ENCODE measurements at regions not wholly inside any gene's neighbourhood (a gene's known extent, or its start where the extent isn't known, plus 50 kb on each side); places are given as distances from the start of the nearest gene placed in this dataset.

GRCh38 chr2:241992753-241993152 lies 123.2 kb downstream of the RTP5 start:
- Histone ChIP-seq H3K79me1 (ENCODE audit: low read depth, low read length) (no peaks in the 10 kb centered on the region), H2BK20ac (ENCODE audit: low read length) (no peak overlapping the region), H2AK5ac (ENCODE audit: low read depth, low read length) (no peak overlapping the region), H2AFZ (ENCODE audit: low read length) (no peak overlapping the region), H2BK120ac (replicated peaks; ENCODE audit: low read depth, low read length) (no peak overlapping the region), H3K4me2 (ENCODE audit: insufficient read depth in 1 of 2, low read depth in 2 of 2, low read length in 2 of 2) (no peak overlapping the region), H2BK5ac (ENCODE audit: low read depth, low read length) (no peak overlapping the region), H3K36me3 (ENCODE audit: control insufficient read depth in 2 of 4, insufficient read depth in 4 of 4, low read length in 3 of 4) (no peaks in the 10 kb centered on the region), H2BK15ac (ENCODE audit: low read length) (no peak overlapping the region), H3K14ac (ENCODE audit: insufficient read length) (no peak overlapping the region), H4K91ac (replicated peaks; ENCODE audit: insufficient read length, low read length) (no peak overlapping the region), H4K20me1 (replicated peaks in 1 of 2; ENCODE audit: control insufficient read depth in 1 of 2, insufficient read depth in 2 of 2, low read length in 2 of 2) (no peaks in the 10 kb centered on the region), H3K23ac (ENCODE audit: insufficient read length) (no peak overlapping the region), H3K23me2 (ENCODE audit: low read depth, low read length) (peaks cover 14% of the 10 kb centered on the region; the same call in 1 of the 2 replicates), H4K8ac (ENCODE audit: extremely low read depth, insufficient read depth, low read length) (no peak overlapping the region), H3K9me3 (ENCODE audit: insufficient read depth in 2 of 2, low read depth in 1 of 2, low read length in 1 of 2) (peaks cover 11 to 34% of the 10 kb centered on the region in 2 experiments; a peak in 3 of 4 replicates), H3K18ac (ENCODE audit: extremely low read depth, low read length) (no peak overlapping the region), H3K27me3 (replicated peaks in 1 of 4; ENCODE audit: control insufficient read depth in 3 of 4, extremely low read depth in 1 of 4, insufficient read depth in 3 of 4, low read length in 3 of 4) (no peaks in the 10 kb centered on the region; a peak in 1 of 7 replicates), H3K79me2 (ENCODE audit: control insufficient read depth in 1 of 2, insufficient read depth in 2 of 2, low read length in 2 of 2) (no peaks in the 10 kb centered on the region), H3K4me3 (ENCODE audit: extremely low read depth in 1 of 4, insufficient read depth in 2 of 4, low read depth in 3 of 4, low read length in 4 of 4) (no peak overlapping the region), H3K56ac (replicated peaks; ENCODE audit: insufficient read length, low read depth, low read length) (no peak overlapping the region), H3K4ac (replicated peaks; ENCODE audit: insufficient read length, low read depth, low read length) (no peak overlapping the region), H3K9ac (replicated peaks in 1 of 4; ENCODE audit: extremely low read depth in 1 of 4, low read depth in 3 of 4, low read length in 3 of 4) (no peak overlapping the region), H2BK12ac (ENCODE audit: low read depth, low read length) (no peak overlapping the region), H3K4me1 (replicated peaks in 1 of 4; ENCODE audit: control insufficient read depth in 3 of 4, insufficient read depth in 4 of 4, low read length in 3 of 4) (no peaks in the 10 kb centered on the region), H4K5ac (ENCODE audit: insufficient read length, low read depth, low read length) (no peak overlapping the region), H3K27ac (ENCODE audit: low read depth, low read length) (no peak overlapping the region)
- CTCF ChIA-PET (ENCODE audit: partially characterized antibody): interaction anchor here (0.9 to 1.4 kb wide), 3 partner anchors 25 to 42 kb away, joined by 3 to 4 read pairs (median 3); no protein-coding TSS in a partner anchor
- TF ChIP-seq ATF3 (IDR thresholded peaks at IDR 0.05; ENCODE audit: insufficient read depth, low read depth, low read length): no peak
- no peak for DNase-seq (ENCODE audit: low read depth in 1 of 2, low spot score in 2 of 2)
- POLR2A ChIA-PET (ENCODE audit: partially characterized antibody): no interaction called here
- WGBS, 2 experiments (ENCODE audit: extremely low coverage in 1 of 2, insufficient coverage in 1 of 2, insufficient read length in 1 of 2, insufficient replicate concordance in 2 of 2, low coverage in 1 of 2, low lambda C conversion rate in 2 of 2, missing lambda C conversion rate in 1 of 2): 95% methylated on average over 7 of the region's 14 CpGs; no CpG with 5 or more reads in 1 of the 2 experiments
- no peak for FAIRE-seq

Measured in H1 (cell line).